ENCODE measurements at regions not wholly inside any gene's neighbourhood (a gene's known extent, or its start where the extent isn't known, plus 50 kb on each side); places are given as distances from the start of the nearest gene placed in this dataset.
A peak's percentile ranks its signal among the peaks of the same experiment; 100 is the strongest.

DNA sequence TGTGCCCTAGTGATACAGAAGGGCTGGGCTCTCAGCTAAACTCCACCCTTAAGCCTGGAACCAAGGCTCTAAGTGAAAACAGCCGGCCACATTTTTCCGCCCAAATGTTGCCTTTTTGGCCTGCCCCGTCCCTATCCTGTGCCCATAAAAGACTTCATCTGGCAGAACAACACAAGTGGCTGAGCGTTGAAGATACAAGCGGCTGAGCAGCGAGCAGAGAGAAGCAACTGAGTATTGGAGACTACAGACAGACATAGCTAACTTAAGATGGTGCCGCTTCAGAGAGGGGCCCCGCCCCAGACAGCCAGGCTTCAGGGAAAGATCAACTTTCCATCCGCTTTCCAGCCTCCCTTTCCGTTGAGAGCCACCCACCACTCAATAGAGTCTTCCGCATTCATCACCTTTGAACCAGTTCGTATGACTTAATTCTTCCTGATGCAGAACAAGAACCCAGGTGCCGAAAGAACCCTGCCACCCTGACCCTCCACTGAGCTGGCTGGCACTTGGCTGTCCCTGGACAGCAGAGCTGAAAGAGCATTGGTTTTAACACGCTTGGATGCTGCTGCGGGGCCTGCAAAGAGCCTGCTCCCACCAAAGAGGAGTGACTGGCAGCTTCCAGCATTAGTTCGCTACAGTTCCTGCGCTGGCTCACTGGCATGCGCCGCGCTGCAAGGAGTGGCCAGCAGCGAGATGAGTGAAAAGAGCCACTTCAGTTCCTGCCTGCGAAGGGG lies 853.2 kb upstream of the INTU start:
- TF ChIP-seq, protein P1, sequence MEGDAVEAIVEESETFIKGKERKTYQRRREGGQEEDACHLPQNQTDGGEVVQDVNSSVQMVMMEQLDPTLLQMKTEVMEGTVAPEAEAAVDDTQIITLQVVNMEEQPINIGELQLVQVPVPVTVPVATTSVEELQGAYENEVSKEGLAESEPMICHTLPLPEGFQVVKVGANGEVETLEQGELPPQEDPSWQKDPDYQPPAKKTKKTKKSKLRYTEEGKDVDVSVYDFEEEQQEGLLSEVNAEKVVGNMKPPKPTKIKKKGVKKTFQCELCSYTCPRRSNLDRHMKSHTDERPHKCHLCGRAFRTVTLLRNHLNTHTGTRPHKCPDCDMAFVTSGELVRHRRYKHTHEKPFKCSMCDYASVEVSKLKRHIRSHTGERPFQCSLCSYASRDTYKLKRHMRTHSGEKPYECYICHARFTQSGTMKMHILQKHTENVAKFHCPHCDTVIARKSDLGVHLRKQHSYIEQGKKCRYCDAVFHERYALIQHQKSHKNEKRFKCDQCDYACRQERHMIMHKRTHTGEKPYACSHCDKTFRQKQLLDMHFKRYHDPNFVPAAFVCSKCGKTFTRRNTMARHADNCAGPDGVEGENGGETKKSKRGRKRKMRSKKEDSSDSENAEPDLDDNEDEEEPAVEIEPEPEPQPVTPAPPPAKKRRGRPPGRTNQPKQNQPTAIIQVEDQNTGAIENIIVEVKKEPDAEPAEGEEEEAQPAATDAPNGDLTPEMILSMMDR (IDR thresholded peaks at IDR 0.05; ENCODE audit: insufficient read depth, low read depth, low read length), result no peak
- no peak for TF ChIP-seq EZH2 (IDR thresholded peaks at IDR 0.05; ENCODE audit: insufficient read depth, low read length)
- Histone ChIP-seq H3K4me1 (ENCODE audit: insufficient read depth, low read length) (peaks cover 11% of the 10 kb centered on the region), H3K9ac (ENCODE audit: low read length) (no peak overlapping the region), H3K79me2 (ENCODE audit: insufficient read depth, low read length) (no peaks in the 10 kb centered on the region), H3K9me3 (ENCODE audit: insufficient read depth, low read depth, low read length) (no peaks in the 10 kb centered on the region), H3K27me3 (ENCODE audit: insufficient read depth, low read length) (no peaks in the 10 kb centered on the region), H3K36me3 (ENCODE audit: insufficient read depth, low read length) (no peaks in the 10 kb centered on the region), H3K4me3 (ENCODE audit: insufficient read depth, low read depth, low read length) (no peak overlapping the region), H2AFZ (ENCODE audit: low read depth, low read length) (peak overlapping the region; percentile 28), H4K20me1 (ENCODE audit: insufficient read depth, low read length) (no peaks in the 10 kb centered on the region), H3K27ac (ENCODE audit: low read depth, low read length) (no peak overlapping the region), H3K4me2 (ENCODE audit: low read length) (no peak overlapping the region)
- Mint-ChIP-seq H3K27ac (ENCODE audit: unreplicated experiment) (peak overlapping the region; percentile 14), H3K4me3 (ENCODE audit: unreplicated experiment) (no peak overlapping the region), H3K27me3 (ENCODE audit: low read depth, unreplicated experiment) (no peaks in the 10 kb centered on the region), H3K36me3 (ENCODE audit: low read depth, unreplicated experiment) (no peaks in the 10 kb centered on the region), H3K9me3 (ENCODE audit: unreplicated experiment) (no peaks in the 10 kb centered on the region), H3K4me1 (ENCODE audit: low read depth, unreplicated experiment) (peaks cover 13% of the 10 kb centered on the region)
- no peak for FAIRE-seq
- DNase-seq (ENCODE audit: low read depth), result no peak

DNA sequence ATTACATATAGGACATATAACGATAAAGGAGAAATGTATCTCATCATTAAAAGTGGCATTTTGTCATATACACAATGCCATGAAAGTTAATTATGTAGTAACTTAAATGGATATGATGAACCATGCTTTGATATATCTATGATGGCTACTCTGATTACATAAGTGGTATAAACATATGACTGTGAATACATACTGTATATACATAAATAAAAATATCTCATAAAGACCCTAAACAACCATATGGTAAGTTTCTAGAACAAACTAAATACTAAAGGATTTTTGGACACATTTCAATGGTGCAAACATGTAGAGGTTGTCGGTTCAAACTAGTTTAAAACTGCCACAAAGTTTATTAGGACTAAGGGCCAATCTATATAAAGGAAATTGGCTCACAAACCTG lies 849.6 kb upstream of the INTU start:
- no peak overlapping the region for H3K4me2 ChIP-seq (ENCODE audit: low read length)
- no peak overlapping the region for H2AFZ ChIP-seq (ENCODE audit: low read depth, low read length)
- H3K4me3 ChIP-seq (ENCODE audit: insufficient read depth, low read depth, low read length), result no peak overlapping the region
- Mint-ChIP-seq H3K27me3 (ENCODE audit: low read depth, unreplicated experiment) (no peaks in the 10 kb centered on the region), H3K4me1 (ENCODE audit: low read depth, unreplicated experiment) (peaks cover 5% of the 10 kb centered on the region), H3K27ac (ENCODE audit: unreplicated experiment) (no peak overlapping the region), H3K36me3 (ENCODE audit: low read depth, unreplicated experiment) (no peaks in the 10 kb centered on the region), H3K9me3 (ENCODE audit: unreplicated experiment) (no peaks in the 10 kb centered on the region), H3K4me3 (ENCODE audit: unreplicated experiment) (no peak overlapping the region)
- no peaks in the 10 kb centered on the region for H3K9me3 ChIP-seq (ENCODE audit: insufficient read depth, low read depth, low read length)
- no peak for DNase-seq (ENCODE audit: low read depth)
- no peak overlapping the region for H3K9ac ChIP-seq (ENCODE audit: low read length)
- no peak for TF ChIP-seq EZH2 (IDR thresholded peaks at IDR 0.05; ENCODE audit: insufficient read depth, low read length)
- TF ChIP-seq, protein P1 (IDR thresholded peaks at IDR 0.05; ENCODE audit: insufficient read depth, low read depth, low read length), result no peak
- no peaks in the 10 kb centered on the region for H3K27me3 ChIP-seq (ENCODE audit: insufficient read depth, low read length)
- FAIRE-seq, result no peak
- H3K36me3 ChIP-seq (ENCODE audit: insufficient read depth, low read length), result no peaks in the 10 kb centered on the region
- no peak overlapping the region for H3K27ac ChIP-seq (ENCODE audit: low read depth, low read length)
- no peaks in the 10 kb centered on the region for H4K20me1 ChIP-seq (ENCODE audit: insufficient read depth, low read length)
- H3K4me1 ChIP-seq (ENCODE audit: insufficient read depth, low read length), result peaks cover 2% of the 10 kb centered on the region
- no peaks in the 10 kb centered on the region for H3K79me2 ChIP-seq (ENCODE audit: insufficient read depth, low read length)

DNA sequence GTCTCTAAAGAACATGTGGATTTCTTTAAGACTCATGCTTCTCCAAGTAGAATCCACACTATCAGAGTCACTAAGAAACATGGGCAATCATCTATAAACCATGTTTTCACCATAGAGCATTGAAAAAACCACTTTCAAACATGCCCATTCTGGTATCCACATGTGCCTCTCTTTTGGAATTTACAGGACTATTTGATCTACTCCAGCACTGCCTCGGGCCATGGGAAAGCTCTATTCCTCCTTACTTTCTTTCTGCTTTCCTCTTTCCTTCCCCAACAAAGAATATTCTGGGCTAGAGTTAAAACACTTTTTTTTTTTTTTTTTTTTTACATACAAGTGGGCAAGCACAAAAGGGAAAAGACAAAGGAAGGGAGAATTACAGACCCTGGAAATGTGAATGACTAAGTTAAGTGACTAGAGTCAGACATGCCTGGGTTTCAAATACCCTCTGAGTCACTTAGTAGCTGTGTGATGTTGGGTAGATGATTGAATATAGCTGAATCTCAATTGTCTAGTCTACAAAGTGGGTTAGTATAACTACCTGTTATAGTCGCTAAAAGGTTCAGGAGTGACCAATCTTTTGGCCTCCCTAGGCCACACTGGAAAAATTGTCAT lies 847.7 kb upstream of the INTU start:
- H3K27ac Mint-ChIP-seq (ENCODE audit: unreplicated experiment), result peak overlapping the region; percentile 43
- no peak overlapping the region for H3K9ac ChIP-seq (ENCODE audit: low read length)
- no peak overlapping the region for H2AFZ ChIP-seq (ENCODE audit: low read depth, low read length)
- H4K20me1 ChIP-seq (ENCODE audit: insufficient read depth, low read length), result no peaks in the 10 kb centered on the region
- H3K4me3 Mint-ChIP-seq (ENCODE audit: unreplicated experiment), result no peak overlapping the region
- no peaks in the 10 kb centered on the region for H3K36me3 Mint-ChIP-seq (ENCODE audit: low read depth, unreplicated experiment)
- no peaks in the 10 kb centered on the region for H3K27me3 Mint-ChIP-seq (ENCODE audit: low read depth, unreplicated experiment)
- peaks cover 5% of the 10 kb centered on the region for H3K4me1 Mint-ChIP-seq (ENCODE audit: low read depth, unreplicated experiment)
- H3K9me3 ChIP-seq (ENCODE audit: insufficient read depth, low read depth, low read length), result no peaks in the 10 kb centered on the region
- TF ChIP-seq, protein P1 (IDR thresholded peaks at IDR 0.05; ENCODE audit: insufficient read depth, low read depth, low read length), result no peak
- TF ChIP-seq EZH2 (IDR thresholded peaks at IDR 0.05; ENCODE audit: insufficient read depth, low read length), result no peak
- H3K36me3 ChIP-seq (ENCODE audit: insufficient read depth, low read length), result no peaks in the 10 kb centered on the region
- H3K4me3 ChIP-seq (ENCODE audit: insufficient read depth, low read depth, low read length), result no peak overlapping the region
- FAIRE-seq, result no peak
- no peaks in the 10 kb centered on the region for H3K79me2 ChIP-seq (ENCODE audit: insufficient read depth, low read length)
- no peaks in the 10 kb centered on the region for H3K9me3 Mint-ChIP-seq (ENCODE audit: unreplicated experiment)
- H3K27me3 ChIP-seq (ENCODE audit: insufficient read depth, low read length), result no peaks in the 10 kb centered on the region
- no peaks in the 10 kb centered on the region for H3K4me1 ChIP-seq (ENCODE audit: insufficient read depth, low read length)
- no peak overlapping the region for H3K4me2 ChIP-seq (ENCODE audit: low read length)
- peak; percentile 26 for DNase-seq (ENCODE audit: low read depth)
- no peak overlapping the region for H3K27ac ChIP-seq (ENCODE audit: low read depth, low read length)
